NB4 (cell line): ENCODE measurements at regions not wholly inside any gene's neighbourhood (a gene's known extent, or its start where the extent isn't known, plus 50 kb on each side); places are given as distances from the start of the nearest gene placed in this dataset.

Source experiments
- MYC ChIP-seq: IDR thresholded peaks from 2 replicates; pipeline ENCODE4 v1.6.1; 2011; ENCODE audit warnings: low read depth, low read length
- POLR2A ChIP-seq: IDR thresholded peaks from 2 replicates; pipeline ENCODE4 v1.6.1; 2011; ENCODE audit warnings: mild to moderate bottlenecking; ENCODE audit not compliant: insufficient read length; ENCODE audit errors: extremely low read depth
- TF ChIP-seq, protein P1 (sequence below): IDR thresholded peaks from one replicate; pipeline ENCODE4 v1.5.1; 2012; ENCODE audit warnings: low read depth, low read length
- TF ChIP-seq, protein P2 (sequence below): IDR thresholded peaks from 2 replicates; pipeline ENCODE4 v1.6.1; 2011; ENCODE audit warnings: low read depth, low read length

DNA sequence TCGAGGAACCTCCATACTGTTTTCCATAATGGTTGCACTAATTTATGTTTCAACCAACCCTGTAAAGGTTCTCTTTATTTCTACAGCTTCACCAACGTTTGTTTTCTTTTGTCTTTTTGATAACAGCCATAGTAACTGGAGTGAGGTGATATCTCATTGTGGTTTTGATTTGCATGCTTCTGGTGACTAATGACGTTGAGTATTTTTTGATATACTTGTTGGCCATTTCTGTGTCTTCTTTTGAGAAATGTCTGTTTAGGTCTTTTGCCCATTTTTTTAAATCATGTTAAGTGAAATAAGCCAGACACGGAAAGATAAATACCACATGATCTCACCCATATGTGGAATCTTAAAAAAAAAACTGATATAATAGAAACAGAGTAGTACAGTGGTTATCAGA lies 74.8 kb upstream of the SMIM21 start:
- TF ChIP-seq, protein P1, sequence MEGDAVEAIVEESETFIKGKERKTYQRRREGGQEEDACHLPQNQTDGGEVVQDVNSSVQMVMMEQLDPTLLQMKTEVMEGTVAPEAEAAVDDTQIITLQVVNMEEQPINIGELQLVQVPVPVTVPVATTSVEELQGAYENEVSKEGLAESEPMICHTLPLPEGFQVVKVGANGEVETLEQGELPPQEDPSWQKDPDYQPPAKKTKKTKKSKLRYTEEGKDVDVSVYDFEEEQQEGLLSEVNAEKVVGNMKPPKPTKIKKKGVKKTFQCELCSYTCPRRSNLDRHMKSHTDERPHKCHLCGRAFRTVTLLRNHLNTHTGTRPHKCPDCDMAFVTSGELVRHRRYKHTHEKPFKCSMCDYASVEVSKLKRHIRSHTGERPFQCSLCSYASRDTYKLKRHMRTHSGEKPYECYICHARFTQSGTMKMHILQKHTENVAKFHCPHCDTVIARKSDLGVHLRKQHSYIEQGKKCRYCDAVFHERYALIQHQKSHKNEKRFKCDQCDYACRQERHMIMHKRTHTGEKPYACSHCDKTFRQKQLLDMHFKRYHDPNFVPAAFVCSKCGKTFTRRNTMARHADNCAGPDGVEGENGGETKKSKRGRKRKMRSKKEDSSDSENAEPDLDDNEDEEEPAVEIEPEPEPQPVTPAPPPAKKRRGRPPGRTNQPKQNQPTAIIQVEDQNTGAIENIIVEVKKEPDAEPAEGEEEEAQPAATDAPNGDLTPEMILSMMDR, result no peak
- TF ChIP-seq POLR2A (no peak), MYC (no peak)
- TF ChIP-seq, protein P2, sequence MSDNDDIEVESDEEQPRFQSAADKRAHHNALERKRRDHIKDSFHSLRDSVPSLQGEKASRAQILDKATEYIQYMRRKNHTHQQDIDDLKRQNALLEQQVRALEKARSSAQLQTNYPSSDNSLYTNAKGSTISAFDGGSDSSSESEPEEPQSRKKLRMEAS, result no peak
